ENCODE measurements at regions not wholly inside any gene's neighbourhood (a gene's known extent, or its start where the extent isn't known, plus 50 kb on each side); places are given as distances from the start of the nearest gene placed in this dataset.

GRCh38 chr17:70230850-70231640 is 61.7 kb downstream of the KCNJ2 start:
- DNase-seq (ENCODE audit: low spot score in 2 of 2) = no peak
- H3K9me3 Mint-ChIP-seq = peaks cover 5% of the 10 kb centered on the region
- H3K27ac Mint-ChIP-seq = no peak overlapping the region
- H3K36me3 Mint-ChIP-seq = no peaks in the 10 kb centered on the region
- no peaks in the 10 kb centered on the region for H3K4me1 Mint-ChIP-seq
- H3K4me3 Mint-ChIP-seq = no peak overlapping the region
- ATAC-seq (ENCODE audit: low read depth) = no peak
- no peaks in the 10 kb centered on the region for H3K27me3 Mint-ChIP-seq

GRCh38 chr17:70232466-70232865 is 63.1 kb downstream of the KCNJ2 start:
- Mint-ChIP-seq H3K4me1 (no peaks in the 10 kb centered on the region), H3K4me3 (no peak overlapping the region), H3K27me3 (no peaks in the 10 kb centered on the region), H3K36me3 (no peaks in the 10 kb centered on the region), H3K27ac (no peak overlapping the region), H3K9me3 (peaks cover 8% of the 10 kb centered on the region)
- DNase-seq (ENCODE audit: low spot score in 2 of 2) (no peak), ATAC-seq (ENCODE audit: low read depth) (no peak)

- H3K27ac Mint-ChIP-seq = no peak overlapping the region
- ATAC-seq (ENCODE audit: low read depth) (no peak), DNase-seq (ENCODE audit: low spot score in 2 of 2) (no peak)
- no peak overlapping the region for H3K4me3 Mint-ChIP-seq
- no peaks in the 10 kb centered on the region for H3K27me3 Mint-ChIP-seq
- no peaks in the 10 kb centered on the region for H3K4me1 Mint-ChIP-seq
- peaks cover 8% of the 10 kb centered on the region for H3K9me3 Mint-ChIP-seq
- no peaks in the 10 kb centered on the region for H3K36me3 Mint-ChIP-seq
Measured at GRCh38 chr17:70235252-70235651, 65.9 kb downstream of the KCNJ2 start.

- H3K27ac Mint-ChIP-seq = no peak overlapping the region
- H3K4me3 Mint-ChIP-seq = no peak overlapping the region
- ATAC-seq (ENCODE audit: low read depth) (no peak), DNase-seq (ENCODE audit: low spot score in 2 of 2) (no peak)
- H3K27me3 Mint-ChIP-seq = peaks cover 3% of the 10 kb centered on the region
- no peaks in the 10 kb centered on the region for H3K4me1 Mint-ChIP-seq
- no peaks in the 10 kb centered on the region for H3K36me3 Mint-ChIP-seq
- peaks cover 8% of the 10 kb centered on the region for H3K9me3 Mint-ChIP-seq
Measured at GRCh38 chr17:70238228-70238627, 68.9 kb downstream of the KCNJ2 start.

GRCh38 chr17:70238646-70239045 is 69.3 kb downstream of the KCNJ2 start:
- no peak overlapping the region for H3K4me3 Mint-ChIP-seq
- ATAC-seq (ENCODE audit: low read depth) (no peak), DNase-seq (ENCODE audit: low spot score in 2 of 2) (no peak)
- H3K27me3 Mint-ChIP-seq = peaks cover 3% of the 10 kb centered on the region
- H3K4me1 Mint-ChIP-seq = no peaks in the 10 kb centered on the region
- no peak overlapping the region for H3K27ac Mint-ChIP-seq
- H3K36me3 Mint-ChIP-seq = no peaks in the 10 kb centered on the region
- H3K9me3 Mint-ChIP-seq = peaks cover 8% of the 10 kb centered on the region

GRCh38 chr17:70239391-70239826 is 70.1 kb downstream of the KCNJ2 start:
- H3K27ac Mint-ChIP-seq = no peak overlapping the region
- no peaks in the 10 kb centered on the region for H3K36me3 Mint-ChIP-seq
- ATAC-seq (ENCODE audit: low read depth) = no peak
- peaks cover 3% of the 10 kb centered on the region for H3K27me3 Mint-ChIP-seq
- no peak overlapping the region for H3K4me3 Mint-ChIP-seq
- DNase-seq (ENCODE audit: low spot score in 2 of 2) = no peak
- H3K9me3 Mint-ChIP-seq = peaks cover 6% of the 10 kb centered on the region
- H3K4me1 Mint-ChIP-seq = no peaks in the 10 kb centered on the region

- H3K4me1 Mint-ChIP-seq = no peaks in the 10 kb centered on the region
- H3K4me3 Mint-ChIP-seq = no peak overlapping the region
- H3K27ac Mint-ChIP-seq = no peak overlapping the region
- H3K9me3 Mint-ChIP-seq = peaks cover 5% of the 10 kb centered on the region
- H3K36me3 Mint-ChIP-seq = no peaks in the 10 kb centered on the region
- peaks cover 3% of the 10 kb centered on the region for H3K27me3 Mint-ChIP-seq
- ATAC-seq (ENCODE audit: low read depth) (no peak), DNase-seq (ENCODE audit: low spot score in 2 of 2) (no peak)
Measured at GRCh38 chr17:70241071-70241470, 71.7 kb downstream of the KCNJ2 start.

- Mint-ChIP-seq H3K27ac (no peak overlapping the region), H3K9me3 (peaks cover 4% of the 10 kb centered on the region), H3K36me3 (no peaks in the 10 kb centered on the region), H3K27me3 (peaks cover 3% of the 10 kb centered on the region), H3K4me1 (no peaks in the 10 kb centered on the region), H3K4me3 (no peak overlapping the region)
- no peak for DNase-seq (ENCODE audit: low spot score in 2 of 2)
- no peak for ATAC-seq (ENCODE audit: low read depth)
Measured at GRCh38 chr17:70242781-70243437, 73.6 kb downstream of the KCNJ2 start.

GRCh38 chr17:70251706-70252105 is 82.4 kb downstream of the KCNJ2 start:
- ATAC-seq (ENCODE audit: low read depth) = no peak
- Mint-ChIP-seq H3K27me3 (no peaks in the 10 kb centered on the region), H3K27ac (no peak overlapping the region), H3K36me3 (no peaks in the 10 kb centered on the region), H3K4me1 (no peaks in the 10 kb centered on the region), H3K4me3 (no peak overlapping the region), H3K9me3 (peaks cover 2% of the 10 kb centered on the region)
- no peak for DNase-seq (ENCODE audit: low spot score in 2 of 2)

- Mint-ChIP-seq H3K4me1 (no peaks in the 10 kb centered on the region), H3K27me3 (no peaks in the 10 kb centered on the region), H3K36me3 (no peaks in the 10 kb centered on the region), H3K4me3 (no peak overlapping the region), H3K27ac (no peak overlapping the region), H3K9me3 (no peaks in the 10 kb centered on the region)
- DNase-seq (ENCODE audit: low spot score in 2 of 2) = no peak
- no peak for ATAC-seq (ENCODE audit: low read depth)
Measured at GRCh38 chr17:70254735-70255460, 85.6 kb downstream of the KCNJ2 start.

GRCh38 chr17:70256751-70257150 is 87.4 kb downstream of the KCNJ2 start:
- H3K4me1 Mint-ChIP-seq = no peaks in the 10 kb centered on the region
- H3K36me3 Mint-ChIP-seq = no peaks in the 10 kb centered on the region
- H3K27me3 Mint-ChIP-seq = no peaks in the 10 kb centered on the region
- ATAC-seq (ENCODE audit: low read depth) = no peak
- H3K9me3 Mint-ChIP-seq = peaks cover 1% of the 10 kb centered on the region
- no peak overlapping the region for H3K4me3 Mint-ChIP-seq
- DNase-seq (ENCODE audit: low spot score in 2 of 2) = no peak
- H3K27ac Mint-ChIP-seq = no peak overlapping the region

GRCh38 chr17:70258465-70258864 is 89.1 kb downstream of the KCNJ2 start:
- H3K36me3 Mint-ChIP-seq = no peaks in the 10 kb centered on the region
- H3K9me3 Mint-ChIP-seq = peaks cover 1% of the 10 kb centered on the region
- ATAC-seq (ENCODE audit: low read depth) (no peak), DNase-seq (ENCODE audit: low spot score in 2 of 2) (no peak)
- H3K27ac Mint-ChIP-seq = no peak overlapping the region
- no peak overlapping the region for H3K4me3 Mint-ChIP-seq
- H3K27me3 Mint-ChIP-seq = no peaks in the 10 kb centered on the region
- H3K4me1 Mint-ChIP-seq = no peaks in the 10 kb centered on the region

- Mint-ChIP-seq H3K27ac (no peak overlapping the region), H3K27me3 (no peaks in the 10 kb centered on the region), H3K4me1 (no peaks in the 10 kb centered on the region), H3K36me3 (no peaks in the 10 kb centered on the region), H3K4me3 (no peak overlapping the region), H3K9me3 (peaks cover 1% of the 10 kb centered on the region)
- ATAC-seq (ENCODE audit: low read depth) (no peak), DNase-seq (ENCODE audit: low spot score in 2 of 2) (no peak)
Measured at GRCh38 chr17:70259400-70259799, 90.1 kb downstream of the KCNJ2 start.

- H3K36me3 Mint-ChIP-seq = no peaks in the 10 kb centered on the region
Measured at GRCh38 chr17:70261170-70261569, 91.8 kb downstream of the KCNJ2 start.

More at GRCh38 chr17:70261170-70261569, 91.8 kb downstream of the KCNJ2 start:
- no peak for DNase-seq (ENCODE audit: low spot score in 2 of 2)
- peaks cover 1% of the 10 kb centered on the region for H3K9me3 Mint-ChIP-seq
- H3K27ac Mint-ChIP-seq = no peak overlapping the region
- H3K27me3 Mint-ChIP-seq = no peaks in the 10 kb centered on the region
- H3K4me1 Mint-ChIP-seq = no peaks in the 10 kb centered on the region
- H3K4me3 Mint-ChIP-seq = no peak overlapping the region
- ATAC-seq (ENCODE audit: low read depth) = no peak

Measured in memory B cell (primary cell).